ENCODE measurements at regions not wholly inside any gene's neighbourhood (a gene's known extent, or its start where the extent isn't known, plus 50 kb on each side); places are given as distances from the start of the nearest gene placed in this dataset.

DNA sequence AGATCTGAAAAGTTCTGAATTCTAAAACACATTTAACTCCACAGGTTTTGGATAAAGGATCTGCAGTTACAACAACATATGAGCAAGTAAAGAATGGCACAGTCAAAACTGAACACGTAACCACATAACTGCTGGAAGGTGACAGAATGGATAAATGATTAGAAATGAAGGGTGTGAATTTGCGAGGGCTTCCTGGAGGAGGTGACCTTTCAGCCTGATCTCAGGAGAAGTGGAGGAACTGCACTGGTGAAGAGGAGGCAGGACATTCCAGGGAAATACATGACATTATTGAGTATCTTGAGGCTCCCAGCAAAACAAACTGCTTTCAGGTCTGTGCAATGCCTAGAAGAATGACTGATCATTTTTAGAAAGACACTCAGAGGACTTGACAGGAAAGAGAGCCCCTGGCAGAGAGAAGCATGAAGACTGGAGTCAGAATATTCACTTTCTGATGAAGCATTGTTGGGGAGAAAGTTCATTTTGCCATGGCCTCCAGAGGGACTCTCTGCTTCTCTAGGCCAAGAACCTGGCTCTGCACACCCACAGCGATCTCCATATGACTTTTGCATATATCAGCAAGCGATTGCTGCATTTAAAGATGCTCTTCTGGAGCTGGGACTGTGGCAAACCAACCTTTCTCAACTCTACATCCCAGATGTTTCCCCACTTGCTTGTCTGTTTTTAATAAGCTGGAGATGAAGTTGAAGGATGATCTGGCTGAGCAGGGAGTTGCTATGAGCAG lies 122.7 kb upstream of the FAM78B start:
- Histone ChIP-seq H3K36me3 (ENCODE audit: control insufficient read depth, low read length) (no peaks in the 10 kb centered on the region), H3F3A (ENCODE audit: control insufficient read depth, insufficient read depth) (no peaks in the 10 kb centered on the region), H3K79me2 (ENCODE audit: control insufficient read depth, low read length) (no peaks in the 10 kb centered on the region), H3K9me2 (replicated peaks; ENCODE audit: control insufficient read depth, low read length) (no peaks in the 10 kb centered on the region), H3K27ac (ENCODE audit: low read depth, low read length) (no peak overlapping the region), H4K20me1 (ENCODE audit: control insufficient read depth, insufficient read depth, low read depth, low read length) (no peaks in the 10 kb centered on the region), H3K4me3 (ENCODE audit: low read length) (no peak overlapping the region), H3K27me3 (ENCODE audit: control insufficient read depth, low read length) (no peaks in the 10 kb centered on the region), H3K9me3 (ENCODE audit: control insufficient read depth, insufficient read depth, low read length) (no peaks in the 10 kb centered on the region), H3K4me1 (ENCODE audit: control insufficient read depth, low read length) (no peaks in the 10 kb centered on the region), H3K4me2 (ENCODE audit: low read length) (no peak overlapping the region)
- TF ChIP-seq, protein P1, sequence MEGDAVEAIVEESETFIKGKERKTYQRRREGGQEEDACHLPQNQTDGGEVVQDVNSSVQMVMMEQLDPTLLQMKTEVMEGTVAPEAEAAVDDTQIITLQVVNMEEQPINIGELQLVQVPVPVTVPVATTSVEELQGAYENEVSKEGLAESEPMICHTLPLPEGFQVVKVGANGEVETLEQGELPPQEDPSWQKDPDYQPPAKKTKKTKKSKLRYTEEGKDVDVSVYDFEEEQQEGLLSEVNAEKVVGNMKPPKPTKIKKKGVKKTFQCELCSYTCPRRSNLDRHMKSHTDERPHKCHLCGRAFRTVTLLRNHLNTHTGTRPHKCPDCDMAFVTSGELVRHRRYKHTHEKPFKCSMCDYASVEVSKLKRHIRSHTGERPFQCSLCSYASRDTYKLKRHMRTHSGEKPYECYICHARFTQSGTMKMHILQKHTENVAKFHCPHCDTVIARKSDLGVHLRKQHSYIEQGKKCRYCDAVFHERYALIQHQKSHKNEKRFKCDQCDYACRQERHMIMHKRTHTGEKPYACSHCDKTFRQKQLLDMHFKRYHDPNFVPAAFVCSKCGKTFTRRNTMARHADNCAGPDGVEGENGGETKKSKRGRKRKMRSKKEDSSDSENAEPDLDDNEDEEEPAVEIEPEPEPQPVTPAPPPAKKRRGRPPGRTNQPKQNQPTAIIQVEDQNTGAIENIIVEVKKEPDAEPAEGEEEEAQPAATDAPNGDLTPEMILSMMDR (IDR thresholded peaks at IDR 0.05; ENCODE audit: low read depth, low read length, poor library complexity, severe bottlenecking) = no peak

DNA sequence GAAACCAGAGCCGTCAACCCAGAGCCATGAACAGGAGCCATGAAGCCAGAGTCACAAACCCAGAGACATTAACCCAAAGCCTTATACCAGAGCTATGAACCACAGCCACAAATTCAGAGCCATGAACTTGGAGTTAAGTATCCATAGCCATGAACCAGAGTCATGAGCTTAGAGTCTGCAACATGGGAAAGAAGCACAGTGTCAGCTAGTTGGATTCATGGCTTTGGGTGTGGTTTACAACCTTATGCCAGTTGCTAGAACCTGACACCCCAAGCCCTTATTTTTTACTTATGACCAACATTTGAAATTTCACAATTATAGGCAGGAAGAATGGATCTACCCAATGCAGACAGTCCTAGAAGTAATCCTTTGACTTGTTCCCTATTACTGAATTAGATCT lies 128.9 kb upstream of the FAM78B start:
- no peak overlapping the region for H3K4me3 ChIP-seq (ENCODE audit: low read length)
- no peaks in the 10 kb centered on the region for H3K9me2 ChIP-seq (replicated peaks; ENCODE audit: control insufficient read depth, low read length)
- no peak overlapping the region for H3K27ac ChIP-seq (ENCODE audit: low read depth, low read length)
- H3K4me2 ChIP-seq (ENCODE audit: low read length) = no peak overlapping the region
- H3K4me1 ChIP-seq (ENCODE audit: control insufficient read depth, low read length) = no peaks in the 10 kb centered on the region
- H3K36me3 ChIP-seq (ENCODE audit: control insufficient read depth, low read length) = no peaks in the 10 kb centered on the region
- no peaks in the 10 kb centered on the region for H3K9me3 ChIP-seq (ENCODE audit: control insufficient read depth, insufficient read depth, low read length)
- no peaks in the 10 kb centered on the region for H3F3A ChIP-seq (ENCODE audit: control insufficient read depth, insufficient read depth)
- H3K27me3 ChIP-seq (ENCODE audit: control insufficient read depth, low read length) = no peaks in the 10 kb centered on the region
- H4K20me1 ChIP-seq (ENCODE audit: control insufficient read depth, insufficient read depth, low read depth, low read length) = no peaks in the 10 kb centered on the region
- TF ChIP-seq EZH2phosphoT487 (IDR thresholded peaks at IDR 0.05; ENCODE audit: borderline replicate concordance, low read length) = no peak
- TF ChIP-seq, protein P1 (IDR thresholded peaks at IDR 0.05; ENCODE audit: low read depth, low read length, poor library complexity, severe bottlenecking) = no peak
- no peaks in the 10 kb centered on the region for H3K79me2 ChIP-seq (ENCODE audit: control insufficient read depth, low read length)

DNA sequence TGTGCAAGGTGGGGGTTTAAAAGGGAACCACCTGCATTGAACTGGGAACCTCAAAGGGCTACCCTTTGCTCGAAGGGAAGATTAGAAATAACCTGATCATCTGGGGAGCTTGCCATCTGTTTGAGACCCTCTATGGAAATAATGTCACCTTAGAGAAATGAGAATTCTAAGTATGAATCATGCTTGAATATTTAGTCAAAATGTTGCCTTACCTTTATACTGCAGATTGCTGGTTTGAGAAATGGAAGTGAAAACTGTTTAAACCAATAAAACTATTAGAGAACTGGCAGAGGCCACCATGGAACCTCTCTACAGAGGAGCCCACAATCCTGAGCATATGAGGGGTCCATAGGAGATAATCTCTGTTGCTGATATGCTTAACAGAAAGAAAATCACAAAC lies 131.2 kb upstream of the FAM78B start:
- Histone ChIP-seq H3K36me3 (ENCODE audit: control insufficient read depth, low read length) (no peaks in the 10 kb centered on the region), H3K4me3 (ENCODE audit: low read length) (no peak overlapping the region), H3K27ac (ENCODE audit: low read depth, low read length) (no peak overlapping the region), H3K4me2 (ENCODE audit: low read length) (no peak overlapping the region), H3K9me3 (ENCODE audit: control insufficient read depth, insufficient read depth, low read length) (no peaks in the 10 kb centered on the region), H3K9me2 (replicated peaks; ENCODE audit: control insufficient read depth, low read length) (no peaks in the 10 kb centered on the region), H3F3A (ENCODE audit: control insufficient read depth, insufficient read depth) (no peaks in the 10 kb centered on the region), H3K79me2 (ENCODE audit: control insufficient read depth, low read length) (no peaks in the 10 kb centered on the region), H3K4me1 (ENCODE audit: control insufficient read depth, low read length) (no peaks in the 10 kb centered on the region), H4K20me1 (ENCODE audit: control insufficient read depth, insufficient read depth, low read depth, low read length) (no peaks in the 10 kb centered on the region), H3K27me3 (ENCODE audit: control insufficient read depth, low read length) (no peaks in the 10 kb centered on the region)
- no peak for TF ChIP-seq EZH2phosphoT487 (IDR thresholded peaks at IDR 0.05; ENCODE audit: borderline replicate concordance, low read length)
- TF ChIP-seq, protein P1 (IDR thresholded peaks at IDR 0.05; ENCODE audit: low read depth, low read length, poor library complexity, severe bottlenecking) = no peak
